HFF-Myc (cell line): ENCODE measurements at regions not wholly inside any gene's neighbourhood (a gene's known extent, or its start where the extent isn't known, plus 50 kb on each side); places are given as distances from the start of the nearest gene placed in this dataset.

Source experiments
- DNase-seq: peaks from one replicate; pipeline ENCODE4 v3.0.0-alpha.2; 2011; ENCODE audit warnings: low read depth; ENCODE audit errors: extremely low read depth
- H3K4me3 ChIP-seq: replicated peaks from 2 replicates; pipeline ENCODE4 v1.5.1; 2011; ENCODE audit warnings: low read depth, mild to moderate bottlenecking, control low read depth, low read length
- CTCF ChIP-seq: IDR thresholded peaks from 2 replicates; pipeline ENCODE4 v1.5.1; 2012; ENCODE audit warnings: mild to moderate bottlenecking, low read depth, low read length, control low read depth; ENCODE audit errors: missing control alignments

- H3K4me3 ChIP-seq = no peak overlapping the region
- no peak for DNase-seq
- TF ChIP-seq CTCF = no peak
These were observed 271.8 kb upstream of the MTNR1B start for GRCh38 chr11:92697461-92698312.

- H3K4me3 ChIP-seq = no peak overlapping the region
- no peak for TF ChIP-seq CTCF
- DNase-seq = no peak
These were observed 270.7 kb upstream of the MTNR1B start for GRCh38 chr11:92698742-92699141.

- no peak for TF ChIP-seq CTCF
- DNase-seq = no peak
- no peak overlapping the region for H3K4me3 ChIP-seq
These were observed 267.2 kb upstream of the MTNR1B start for GRCh38 chr11:92702037-92702804.

GRCh38 chr11:92702805-92703448, 266.5 kb upstream of the MTNR1B start:
- TF ChIP-seq CTCF = no peak
- no peak overlapping the region for H3K4me3 ChIP-seq
- DNase-seq = no peak

- no peak for DNase-seq
- no peak for TF ChIP-seq CTCF
These were observed 266.0 kb upstream of the MTNR1B start for GRCh38 chr11:92703449-92703830.

GRCh38 chr11:92707173-92707619, 262.3 kb upstream of the MTNR1B start:
- DNase-seq = no peak
- no peak for TF ChIP-seq CTCF
- no peak overlapping the region for H3K4me3 ChIP-seq

More at GRCh38 chr11:92703449-92703830, 266.0 kb upstream of the MTNR1B start:
- H3K4me3 ChIP-seq = no peak overlapping the region
